ENCODE measurements at regions not wholly inside any gene's neighbourhood (a gene's known extent, or its start where the extent isn't known, plus 50 kb on each side); places are given as distances from the start of the nearest gene placed in this dataset.
"Not testable (repeated sequence)": the region's sequence is repeated elsewhere in the genome, so short reads cannot be mapped to it uniquely, and the experiment has no call there.

- no peaks in the 10 kb centered on the region for H3K27me3 Mint-ChIP-seq
- H3K4me3 Mint-ChIP-seq: no peak overlapping the region
- Histone ChIP-seq H3K4me3 (ENCODE audit: low read length) (no peak overlapping the region), H3K27ac (ENCODE audit: low read depth, low read length) (no peak overlapping the region), H3K9me3 (ENCODE audit: control insufficient read depth in 2 of 3, low read length in 3 of 3) (no peaks in the 10 kb centered on the region), H3K36me3 (ENCODE audit: control insufficient read depth in 2 of 3, insufficient read depth in 3 of 3, low read length in 3 of 3) (no peaks in the 10 kb centered on the region), H3K27me3 (ENCODE audit: control insufficient read depth in 2 of 2, insufficient read depth in 2 of 2, low read length in 2 of 2) (no peaks in the 10 kb centered on the region), H3K4me1 (ENCODE audit: control insufficient read depth in 2 of 2, insufficient read depth in 2 of 2, low read length in 2 of 2) (no peaks in the 10 kb centered on the region)
- H3K36me3 Mint-ChIP-seq: peaks cover 0 to 2% (median 0%) of the 10 kb centered on the region in 5 donors
- ATAC-seq (no peak), DNase-seq (no peak)
- H3K27ac Mint-ChIP-seq: no peak overlapping the region
- H3K9me3 Mint-ChIP-seq: peaks cover 0 to 8% (median 0%) of the 10 kb centered on the region in 11 donors
- CTCF ChIA-PET: no interaction called here
- POLR2A ChIA-PET: no interaction called here
- intact Hi-C loops (cut with micrococcal nuclease): no loop called here
- H3K4me1 Mint-ChIP-seq: peaks cover 0 to 2% (median 0%) of the 10 kb centered on the region in 7 donors
Observed at GRCh38 chrX:65846974-65847373, 179.5 kb downstream of the MSN start.

DNA sequence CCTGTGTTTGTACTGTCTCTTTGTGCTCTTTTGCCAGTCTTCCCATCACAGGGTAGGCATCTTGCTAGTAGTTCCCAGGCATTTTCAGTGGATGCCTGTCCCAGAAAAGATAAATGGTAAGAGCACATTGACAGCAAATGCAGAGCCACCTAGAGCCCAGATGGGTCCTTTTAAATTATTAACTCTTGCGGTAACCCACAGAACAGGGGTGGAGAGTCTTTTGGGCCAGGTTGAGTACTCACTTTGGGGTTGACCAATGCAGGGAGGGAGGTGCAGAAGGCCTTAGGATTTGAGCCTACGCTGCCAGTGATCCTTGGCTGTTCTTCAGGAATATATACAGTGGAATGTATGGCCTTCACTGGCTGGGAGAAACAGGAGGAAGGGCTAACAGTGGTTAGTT lies 173.8 kb downstream of the MSN start:
- Mint-ChIP-seq H3K4me3 (no peak overlapping the region), H3K9me3 (peaks cover 0 to 3% (median 0%) of the 10 kb centered on the region in 11 donors), H3K27ac (no peak overlapping the region), H3K27me3 (no peaks in the 10 kb centered on the region), H3K4me1 (peaks cover 7 to 13% (median 12%) of the 10 kb centered on the region in 7 donors), H3K36me3 (peaks cover 0 to 5% (median 0%) of the 10 kb centered on the region in 5 donors)
- ChIA-PET POLR2A (no interaction called here), CTCF (no interaction called here)
- H3K36me3 ChIP-seq (ENCODE audit: control insufficient read depth in 2 of 3, insufficient read depth in 3 of 3, low read length in 3 of 3): no peaks in the 10 kb centered on the region
- no peak for DNase-seq
- no peak overlapping the region for H3K4me3 ChIP-seq (ENCODE audit: low read length)
- intact Hi-C loops (cut with micrococcal nuclease): no loop called here
- ATAC-seq: no peak
- H3K4me1 ChIP-seq (ENCODE audit: control insufficient read depth in 2 of 2, insufficient read depth in 2 of 2, low read length in 2 of 2): no peaks in the 10 kb centered on the region
- H3K27ac ChIP-seq (ENCODE audit: low read depth, low read length): no peak overlapping the region
- no peaks in the 10 kb centered on the region for H3K9me3 ChIP-seq (ENCODE audit: control insufficient read depth in 2 of 3, low read length in 3 of 3)
- H3K27me3 ChIP-seq (ENCODE audit: control insufficient read depth in 2 of 2, insufficient read depth in 2 of 2, low read length in 2 of 2): no peaks in the 10 kb centered on the region

GRCh38 chrX:65838674-65839073 lies 171.2 kb downstream of the MSN start:
- POLR2A ChIA-PET: no interaction called here
- H3K36me3 ChIP-seq (ENCODE audit: control insufficient read depth in 2 of 3, insufficient read depth in 3 of 3, low read length in 3 of 3): no peaks in the 10 kb centered on the region
- ATAC-seq (no peak), DNase-seq (no peak)
- no peaks in the 10 kb centered on the region for H3K27me3 Mint-ChIP-seq
- H3K27ac Mint-ChIP-seq: no peak overlapping the region
- no peaks in the 10 kb centered on the region for H3K4me1 ChIP-seq (ENCODE audit: control insufficient read depth in 2 of 2, insufficient read depth in 2 of 2, low read length in 2 of 2)
- no peak overlapping the region for H3K4me3 ChIP-seq (ENCODE audit: low read length)
- no peak overlapping the region for H3K27ac ChIP-seq (ENCODE audit: low read depth, low read length)
- no peaks in the 10 kb centered on the region for H3K9me3 ChIP-seq (ENCODE audit: control insufficient read depth in 2 of 3, low read length in 3 of 3)
- H3K4me1 Mint-ChIP-seq: peaks cover 7 to 13% (median 12%) of the 10 kb centered on the region in 7 donors
- peaks cover 0 to 6% (median 0%) of the 10 kb centered on the region in 11 donors for H3K9me3 Mint-ChIP-seq
- intact Hi-C loops (cut with micrococcal nuclease): no loop called here
- H3K36me3 Mint-ChIP-seq: peaks cover 0 to 5% (median 0%) of the 10 kb centered on the region in 5 donors
- H3K4me3 Mint-ChIP-seq: no peak overlapping the region
- CTCF ChIA-PET: no interaction called here
- H3K27me3 ChIP-seq (ENCODE audit: control insufficient read depth in 2 of 2, insufficient read depth in 2 of 2, low read length in 2 of 2): no peaks in the 10 kb centered on the region

DNA sequence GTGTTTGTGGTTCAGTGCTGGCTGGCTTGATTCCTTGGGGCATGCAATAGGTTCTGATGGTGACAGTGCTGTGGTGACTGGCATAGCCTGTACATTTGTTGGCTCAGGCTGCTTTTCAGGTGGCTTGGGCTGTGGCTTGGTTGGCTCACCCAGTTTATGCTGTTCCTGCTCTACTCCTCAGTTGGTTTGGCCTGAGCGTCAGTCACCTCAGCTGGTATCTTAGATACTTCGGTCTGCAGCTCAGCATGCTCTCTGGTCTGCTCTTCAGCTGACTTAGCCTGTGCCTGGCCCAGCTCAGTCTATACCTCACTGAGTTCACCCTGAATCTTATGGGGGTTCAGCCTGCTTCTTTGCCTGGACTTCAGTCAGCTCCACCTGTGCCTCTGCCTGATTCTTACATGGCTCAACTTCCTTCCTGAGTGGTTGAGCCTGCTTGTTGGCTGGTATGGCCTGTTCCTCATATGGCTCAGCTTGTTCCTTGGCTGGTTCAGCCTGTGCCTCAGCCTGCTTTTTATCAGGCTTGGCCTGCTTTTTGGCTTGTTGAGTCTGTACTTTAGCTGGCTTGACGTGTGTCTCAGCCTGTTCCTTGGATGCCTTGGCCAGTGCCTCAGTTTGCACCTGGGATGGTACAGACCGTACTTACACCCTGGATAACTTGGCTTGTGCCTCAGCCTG lies 170.6 kb downstream of the MSN start:
- H3K4me1 Mint-ChIP-seq: peaks cover 7 to 13% (median 12%) of the 10 kb centered on the region in 7 donors
- intact Hi-C loops (cut with micrococcal nuclease): no loop called here
- DNase-seq (no peak), ATAC-seq (no peak)
- H3K27me3 Mint-ChIP-seq: no peaks in the 10 kb centered on the region
- Histone ChIP-seq H3K9me3 (ENCODE audit: control insufficient read depth in 2 of 3, low read length in 3 of 3) (no peaks in the 10 kb centered on the region), H3K36me3 (ENCODE audit: control insufficient read depth in 2 of 3, insufficient read depth in 3 of 3, low read length in 3 of 3) (no peaks in the 10 kb centered on the region), H3K27me3 (ENCODE audit: control insufficient read depth in 2 of 2, insufficient read depth in 2 of 2, low read length in 2 of 2) (no peaks in the 10 kb centered on the region), H3K4me1 (ENCODE audit: control insufficient read depth in 2 of 2, insufficient read depth in 2 of 2, low read length in 2 of 2) (no peaks in the 10 kb centered on the region), H3K4me3 (ENCODE audit: low read length) (no peak overlapping the region), H3K27ac (ENCODE audit: low read depth, low read length) (no peak overlapping the region)
- no peak overlapping the region for H3K4me3 Mint-ChIP-seq
- peaks cover 0 to 5% (median 0%) of the 10 kb centered on the region in 5 donors for H3K36me3 Mint-ChIP-seq
- H3K27ac Mint-ChIP-seq: no peak overlapping the region
- peaks cover 0 to 6% (median 1%) of the 10 kb centered on the region in 11 donors for H3K9me3 Mint-ChIP-seq
- ChIA-PET CTCF (no interaction called here), POLR2A (no interaction called here)

DNA sequence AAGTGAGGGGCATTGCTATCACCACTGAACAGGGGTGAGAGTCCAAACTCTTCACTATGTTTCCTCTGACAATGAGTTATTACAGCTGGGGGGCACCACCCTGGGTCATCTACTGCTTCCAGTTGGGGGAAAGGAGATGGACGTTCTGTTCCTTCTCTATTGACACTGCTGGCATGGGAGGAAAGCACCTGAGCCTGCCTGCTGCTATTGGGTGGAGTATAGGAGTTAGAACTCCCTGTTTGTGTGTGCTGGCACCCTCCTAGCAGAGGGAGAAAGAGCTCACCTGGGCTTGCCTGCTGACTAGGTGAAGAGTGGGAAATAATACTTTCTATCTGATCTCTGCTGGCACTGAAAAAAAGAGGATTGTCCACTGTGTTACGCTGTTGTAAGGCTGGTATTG lies 163.8 kb downstream of the MSN start:
- Mint-ChIP-seq H3K4me1 (no peaks in the 10 kb centered on the region), H3K9me3 (peaks cover 0 to 12% (median 0%) of the 10 kb centered on the region in 11 donors), H3K27me3 (peaks cover 0 to 6% (median 0%) of the 10 kb centered on the region in 5 donors), H3K27ac (no peak overlapping the region), H3K4me3 (no peak overlapping the region), H3K36me3 (no peaks in the 10 kb centered on the region)
- ChIA-PET POLR2A (no interaction called here), CTCF (no interaction called here)
- ATAC-seq (no peak), DNase-seq (no peak)
- no peak overlapping the region for H3K4me3 ChIP-seq (ENCODE audit: low read length)
- intact Hi-C loops (cut with micrococcal nuclease): no loop called here
- no peak overlapping the region for H3K27ac ChIP-seq (ENCODE audit: low read depth, low read length)
- H3K9me3 ChIP-seq (ENCODE audit: control insufficient read depth in 2 of 3, low read length in 3 of 3): no peaks in the 10 kb centered on the region
- H3K4me1 ChIP-seq (ENCODE audit: control insufficient read depth in 2 of 2, insufficient read depth in 2 of 2, low read length in 2 of 2): no peaks in the 10 kb centered on the region
- no peaks in the 10 kb centered on the region for H3K36me3 ChIP-seq (ENCODE audit: control insufficient read depth in 2 of 3, insufficient read depth in 3 of 3, low read length in 3 of 3)
- H3K27me3 ChIP-seq (ENCODE audit: control insufficient read depth in 2 of 2, insufficient read depth in 2 of 2, low read length in 2 of 2): no peaks in the 10 kb centered on the region

- intact Hi-C loops (cut with micrococcal nuclease): loop anchor here in 1 of 2 donors (10.0 kb wide), 1 partner anchor 74 kb away; no protein-coding TSS in a partner anchor
- ATAC-seq (no peak), DNase-seq (no peak)
- Mint-ChIP-seq H3K9me3 (peaks cover 0 to 6% (median 0%) of the 10 kb centered on the region in 11 donors), H3K36me3 (no peaks in the 10 kb centered on the region), H3K27ac (no peak overlapping the region), H3K4me3 (no peak overlapping the region), H3K27me3 (peaks cover 0 to 6% (median 0%) of the 10 kb centered on the region in 5 donors), H3K4me1 (no peaks in the 10 kb centered on the region)
- POLR2A ChIA-PET: no interaction called here
- H3K27me3 ChIP-seq (ENCODE audit: control insufficient read depth in 2 of 2, insufficient read depth in 2 of 2, low read length in 2 of 2): no peaks in the 10 kb centered on the region
- H3K4me1 ChIP-seq (ENCODE audit: control insufficient read depth in 2 of 2, insufficient read depth in 2 of 2, low read length in 2 of 2): no peaks in the 10 kb centered on the region
- H3K9me3 ChIP-seq (ENCODE audit: control insufficient read depth in 2 of 3, low read length in 3 of 3): no peaks in the 10 kb centered on the region
- H3K36me3 ChIP-seq (ENCODE audit: control insufficient read depth in 2 of 3, insufficient read depth in 3 of 3, low read length in 3 of 3): no peaks in the 10 kb centered on the region
- no peak overlapping the region for H3K27ac ChIP-seq (ENCODE audit: low read depth, low read length)
- CTCF ChIA-PET: no interaction called here
- H3K4me3 ChIP-seq (ENCODE audit: low read length): no peak overlapping the region
Observed at GRCh38 chrX:65828599-65828998, 161.1 kb downstream of the MSN start.

DNA sequence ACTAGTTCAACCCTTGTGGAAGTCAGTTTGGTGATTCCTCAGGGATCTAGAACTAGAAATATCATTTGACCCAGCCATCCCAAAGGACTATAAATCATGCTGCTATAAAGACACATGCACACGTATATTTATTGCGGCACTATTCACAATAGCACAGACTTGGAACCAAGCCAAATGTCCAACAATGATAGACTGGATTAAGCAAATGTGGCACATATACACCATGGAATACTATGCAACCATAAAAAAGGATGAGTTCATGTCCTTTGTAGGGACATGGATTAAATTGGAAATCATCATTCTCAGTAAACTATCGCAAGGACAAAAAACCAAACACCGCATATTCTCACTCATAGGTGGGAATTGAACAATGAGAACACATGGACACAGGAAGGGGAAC lies 157.8 kb downstream of the MSN start:
- H3K27me3 ChIP-seq (ENCODE audit: control insufficient read depth in 2 of 2, insufficient read depth in 2 of 2, low read length in 2 of 2); POLR2A ChIA-PET; H3K36me3 ChIP-seq (ENCODE audit: control insufficient read depth in 2 of 3, insufficient read depth in 3 of 3, low read length in 3 of 3); H3K4me1 ChIP-seq (ENCODE audit: control insufficient read depth in 2 of 2, insufficient read depth in 2 of 2, low read length in 2 of 2); H3K9me3 ChIP-seq (ENCODE audit: control insufficient read depth in 2 of 3, low read length in 3 of 3); H3K27ac ChIP-seq (ENCODE audit: low read depth, low read length); H3K36me3 Mint-ChIP-seq; ATAC-seq; H3K9me3 Mint-ChIP-seq; H3K4me3 ChIP-seq (ENCODE audit: low read length); H3K27ac Mint-ChIP-seq; H3K27me3 Mint-ChIP-seq; DNase-seq; CTCF ChIA-PET; H3K4me3 Mint-ChIP-seq: not testable (repeated sequence)
- intact Hi-C loops (cut with micrococcal nuclease): loop anchor here in 1 of 2 donors (10.0 kb wide), 1 partner anchor 70 kb away; no protein-coding TSS in a partner anchor
- peaks cover 0 to 16% (median 12%) of the 10 kb centered on the region in 7 donors for H3K4me1 Mint-ChIP-seq

All from naive thymus-derived CD4-positive, alpha-beta T cell (primary cell).